Epithelial cell of proximal tubule (primary cell): ENCODE measurements at regions not wholly inside any gene's neighbourhood (a gene's known extent, or its start where the extent isn't known, plus 50 kb on each side); places are given as distances from the start of the nearest gene placed in this dataset.

Experiments
- DNase-seq: peaks from one replicate; pipeline ENCODE4 v3.0.0-alpha.2; 2011; ENCODE audit warnings: low read depth
- H3K4me3 ChIP-seq: 2 replicates; pipeline ENCODE4 v1.5.1; 2011; ENCODE audit warnings: low read depth, mild to moderate bottlenecking, low read length
- CTCF ChIP-seq: conservative IDR thresholded peaks from 2 replicates; pipeline ENCODE4 v1.5.1; 2012; ENCODE audit warnings: low read depth, mild to moderate bottlenecking, low read length

DNA sequence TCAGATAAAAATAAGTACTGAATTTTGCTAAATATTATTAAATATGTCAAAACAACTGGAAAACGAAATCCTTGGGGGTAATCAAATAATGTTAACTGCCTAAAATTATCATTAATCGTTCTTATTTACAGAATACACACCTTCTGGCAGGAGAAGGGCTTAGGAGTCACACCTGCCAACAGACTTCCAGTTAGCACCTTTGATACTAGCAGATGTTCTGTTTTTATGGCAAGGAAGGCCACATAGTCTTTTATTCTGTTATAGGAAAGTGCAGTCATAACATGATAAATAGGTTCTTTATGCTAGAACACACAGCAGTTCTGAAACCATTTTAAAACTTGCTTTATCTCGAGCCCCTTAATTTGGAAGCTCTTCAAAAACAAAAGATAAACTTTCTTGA, 464.1 kb downstream of the UTRN start:
- DNase-seq = no peak
- no peak for TF ChIP-seq CTCF
- no peak overlapping the region for H3K4me3 ChIP-seq

- DNase-seq = no peak
- TF ChIP-seq CTCF = no peak
- H3K4me3 ChIP-seq = no peak overlapping the region
These were observed 468.0 kb downstream of the UTRN start for GRCh38 chr6:144753023-144753705.

DNA sequence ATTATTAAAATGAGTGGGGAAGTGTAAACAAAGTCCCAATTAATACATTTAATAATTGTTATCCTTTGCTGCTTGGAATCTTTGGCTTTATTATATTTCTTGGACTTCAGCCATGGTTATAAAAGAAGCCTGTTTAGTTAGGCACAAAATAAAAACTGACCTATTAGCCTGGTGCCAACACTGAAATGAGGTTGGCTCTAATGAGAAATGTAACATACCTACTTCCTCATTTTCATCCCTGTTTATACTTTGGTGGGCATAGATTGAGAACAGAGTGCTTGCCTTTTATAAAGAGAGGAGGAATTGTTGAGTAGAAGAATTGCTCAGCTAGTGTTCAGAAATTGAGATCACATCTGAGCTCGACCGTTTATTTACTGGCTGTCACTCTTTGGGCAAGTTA, 471.3 kb downstream of the UTRN start:
- no peak for TF ChIP-seq CTCF
- DNase-seq = no peak
- no peak overlapping the region for H3K4me3 ChIP-seq

DNA sequence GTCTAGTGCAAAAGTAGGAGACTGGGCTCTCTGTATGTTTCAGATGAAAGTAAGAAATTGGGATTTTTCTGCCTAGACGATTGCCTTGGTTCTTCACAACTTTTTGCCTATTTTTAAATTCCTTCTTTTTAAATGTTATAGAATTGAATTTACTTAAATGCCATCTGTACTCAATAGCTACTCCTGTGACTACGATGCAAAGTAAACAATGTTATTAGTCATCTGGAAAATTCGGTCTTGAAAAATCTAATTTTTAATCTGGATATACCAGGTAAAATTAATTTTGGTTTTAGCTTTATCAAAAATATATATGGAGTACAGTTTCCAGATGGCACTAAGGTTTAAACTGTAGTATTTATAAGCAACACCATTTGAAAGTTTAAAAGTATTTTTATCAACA, 472.2 kb downstream of the UTRN start:
- no peak for DNase-seq
- H3K4me3 ChIP-seq = no peak overlapping the region
- no peak for TF ChIP-seq CTCF

- no peak for TF ChIP-seq CTCF
- DNase-seq = no peak
- no peak overlapping the region for H3K4me3 ChIP-seq
These were observed 472.6 kb downstream of the UTRN start for GRCh38 chr6:144757730-144758129.

- no peak for DNase-seq
- TF ChIP-seq CTCF = no peak
- H3K4me3 ChIP-seq = no peak overlapping the region
These were observed 473.5 kb downstream of the UTRN start for GRCh38 chr6:144758602-144759001.

DNA sequence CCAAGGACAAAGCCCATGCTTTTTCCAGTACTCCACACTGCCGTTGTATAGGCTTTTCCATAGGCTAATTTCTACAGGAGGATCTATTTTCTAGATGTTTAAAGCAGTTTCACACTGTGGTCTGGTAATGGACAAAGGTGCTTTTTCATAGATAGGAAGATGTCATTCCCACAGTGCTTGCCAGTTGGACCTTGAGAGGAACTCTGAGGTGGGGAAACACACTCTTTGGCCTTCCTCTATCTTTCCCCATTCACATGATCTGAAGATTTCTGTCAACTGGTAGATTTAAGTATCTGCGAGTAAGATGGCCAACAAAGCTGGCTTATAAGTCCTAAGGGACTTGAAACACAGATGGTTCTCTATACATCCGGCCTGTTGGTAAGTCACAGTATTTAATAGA, 477.3 kb downstream of the UTRN start:
- H3K4me3 ChIP-seq = no peak overlapping the region
- TF ChIP-seq CTCF = no peak
- no peak for DNase-seq
